ENCODE measurements at regions not wholly inside any gene's neighbourhood (a gene's known extent, or its start where the extent isn't known, plus 50 kb on each side); places are given as distances from the start of the nearest gene placed in this dataset.

- DNase-seq: peak; percentile 22
- Mint-ChIP-seq H3K4me1 (ENCODE audit: low read depth, unreplicated experiment) (peaks cover 51% of the 10 kb centered on the region), H3K27ac (ENCODE audit: unreplicated experiment) (no peak overlapping the region), H3K4me3 (ENCODE audit: unreplicated experiment) (no peak overlapping the region), H3K9me3 (ENCODE audit: unreplicated experiment) (peaks cover 5% of the 10 kb centered on the region), H3K27me3 (ENCODE audit: unreplicated experiment) (peaks cover 3% of the 10 kb centered on the region), H3K36me3 (ENCODE audit: unreplicated experiment) (no peaks in the 10 kb centered on the region)
- no peak for TF ChIP-seq CTCF (IDR thresholded peaks at IDR 0.05; ENCODE audit: partially characterized antibody, unreplicated experiment)
Observed at GRCh38 chr2:221169724-221170123, 402.4 kb downstream of the EPHA4 start.

DNA sequence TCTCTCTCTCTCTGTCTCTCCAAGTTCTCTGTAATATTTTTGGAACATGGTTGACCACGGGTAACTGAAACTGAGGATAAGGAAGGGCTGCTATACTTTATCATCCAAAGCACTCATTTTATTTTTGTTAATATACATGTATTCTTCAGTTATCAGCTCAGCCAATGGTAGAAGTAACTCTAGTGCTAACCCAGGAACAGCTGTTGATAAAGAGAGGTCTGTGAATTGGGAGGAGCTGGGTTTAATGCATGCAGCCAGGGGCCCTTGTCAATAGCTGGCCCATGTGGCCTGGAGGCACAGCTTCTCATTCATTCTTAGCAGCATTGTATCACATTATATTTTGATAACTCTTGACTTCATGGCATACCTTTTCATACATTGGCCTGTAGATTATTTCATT, 401.6 kb downstream of the EPHA4 start:
- Mint-ChIP-seq H3K27ac (ENCODE audit: unreplicated experiment) (no peak overlapping the region), H3K36me3 (ENCODE audit: unreplicated experiment) (no peaks in the 10 kb centered on the region), H3K4me1 (ENCODE audit: low read depth, unreplicated experiment) (peaks cover 44% of the 10 kb centered on the region), H3K4me3 (ENCODE audit: unreplicated experiment) (no peak overlapping the region), H3K9me3 (ENCODE audit: unreplicated experiment) (peaks cover 5% of the 10 kb centered on the region), H3K27me3 (ENCODE audit: unreplicated experiment) (peaks cover 3% of the 10 kb centered on the region)
- no peak for DNase-seq
- no peak for TF ChIP-seq CTCF (IDR thresholded peaks at IDR 0.05; ENCODE audit: partially characterized antibody, unreplicated experiment)

DNA sequence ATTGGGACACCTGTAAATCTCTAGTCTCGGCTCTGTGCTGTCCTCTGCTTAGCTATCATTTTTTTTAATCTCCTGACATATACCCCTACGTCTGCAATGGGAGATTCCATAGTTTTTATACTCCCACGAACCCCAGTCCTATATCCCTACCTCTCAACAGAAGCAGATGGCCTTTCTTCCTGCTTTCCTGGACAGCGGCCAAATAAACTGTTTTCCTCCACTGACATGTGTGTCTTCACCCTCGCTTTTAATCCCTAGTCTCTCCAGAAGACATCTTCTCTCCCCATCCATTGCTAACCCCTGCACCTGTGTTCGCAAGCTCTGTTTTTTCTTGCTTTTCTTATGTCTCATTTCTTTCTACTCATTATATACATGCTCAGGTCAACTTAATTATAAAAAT, 395.4 kb downstream of the EPHA4 start:
- TF ChIP-seq CTCF (IDR thresholded peaks at IDR 0.05; ENCODE audit: partially characterized antibody, unreplicated experiment): no peak
- Mint-ChIP-seq H3K4me3 (ENCODE audit: unreplicated experiment) (no peak overlapping the region), H3K4me1 (ENCODE audit: low read depth, unreplicated experiment) (peaks cover 4% of the 10 kb centered on the region), H3K27ac (ENCODE audit: unreplicated experiment) (no peak overlapping the region), H3K36me3 (ENCODE audit: unreplicated experiment) (no peaks in the 10 kb centered on the region), H3K9me3 (ENCODE audit: unreplicated experiment) (peaks cover 2% of the 10 kb centered on the region), H3K27me3 (ENCODE audit: unreplicated experiment) (peaks cover 2% of the 10 kb centered on the region)
- DNase-seq: no peak

- no peak overlapping the region for H3K27ac Mint-ChIP-seq (ENCODE audit: unreplicated experiment)
- TF ChIP-seq CTCF (IDR thresholded peaks at IDR 0.05; ENCODE audit: partially characterized antibody, unreplicated experiment): no peak
- no peaks in the 10 kb centered on the region for H3K36me3 Mint-ChIP-seq (ENCODE audit: unreplicated experiment)
- H3K9me3 Mint-ChIP-seq (ENCODE audit: unreplicated experiment): peaks cover 2% of the 10 kb centered on the region
- H3K4me3 Mint-ChIP-seq (ENCODE audit: unreplicated experiment): no peak overlapping the region
- H3K27me3 Mint-ChIP-seq (ENCODE audit: unreplicated experiment): peaks cover 2% of the 10 kb centered on the region
- DNase-seq: no peak
- H3K4me1 Mint-ChIP-seq (ENCODE audit: low read depth, unreplicated experiment): peaks cover 2% of the 10 kb centered on the region
Observed at GRCh38 chr2:221178139-221178538, 394.0 kb downstream of the EPHA4 start.

GRCh38 chr2:221186873-221187272, 385.2 kb downstream of the EPHA4 start:
- Mint-ChIP-seq H3K27ac (ENCODE audit: unreplicated experiment) (no peak overlapping the region), H3K27me3 (ENCODE audit: unreplicated experiment) (no peaks in the 10 kb centered on the region), H3K4me3 (ENCODE audit: unreplicated experiment) (no peak overlapping the region), H3K9me3 (ENCODE audit: unreplicated experiment) (peaks cover 3% of the 10 kb centered on the region), H3K4me1 (ENCODE audit: low read depth, unreplicated experiment) (no peaks in the 10 kb centered on the region), H3K36me3 (ENCODE audit: unreplicated experiment) (no peaks in the 10 kb centered on the region)
- no peak for TF ChIP-seq CTCF (IDR thresholded peaks at IDR 0.05; ENCODE audit: partially characterized antibody, unreplicated experiment)
- DNase-seq: no peak
